H1 (cell line): ENCODE measurements at regions not wholly inside any gene's neighbourhood (a gene's known extent, or its start where the extent isn't known, plus 50 kb on each side); places are given as distances from the start of the nearest gene placed in this dataset.

ENCODE experiments used
- BRCA1 ChIP-seq: IDR thresholded peaks from 2 replicates; pipeline ENCODE4 v1.6.1; 2012; ENCODE audit warnings: low read depth, low read length, improper control_type of control experiment
- CTBP2 ChIP-seq: IDR thresholded peaks from 2 replicates; pipeline ENCODE4 v1.7.0; 2011; ENCODE audit warnings: borderline replicate concordance, mild to moderate bottlenecking, moderate library complexity, mixed read lengths, low read length; ENCODE audit not compliant: insufficient read depth, insufficient read length
- CTCF ChIP-seq, 3 experiments: IDR thresholded peaks; 1 replicate in 2 of 3; 2 replicates in 1 of 3; pipeline versions ENCODE4 v1.5.1 to v1.6.1; 2011; ENCODE audit warnings: low read length in 3 of 3, mild to moderate bottlenecking in 3 of 3, inconsistent platforms in 2 of 3, low read depth in 1 of 3, moderate library complexity in 1 of 3; ENCODE audit not compliant: insufficient read depth in 1 of 3; ENCODE audit errors: control extremely low read depth in 1 of 3
- EP300 ChIP-seq, 2 experiments: IDR thresholded peaks; 1 replicate in 1 of 2; 2 replicates in 1 of 2; pipeline ENCODE4 v1.6.1; 2011 to 2012; ENCODE audit warnings: low read depth in 2 of 2, low read length in 2 of 2, mild to moderate bottlenecking in 2 of 2, borderline replicate concordance in 1 of 2, inconsistent platforms in 1 of 2, moderate library complexity in 1 of 2
- FOSL1 ChIP-seq: IDR thresholded peaks from 2 replicates; pipeline ENCODE4 v1.6.1; 2011; ENCODE audit warnings: mild to moderate bottlenecking, low read depth, low read length, moderate library complexity; ENCODE audit not compliant: insufficient read depth
- MAX ChIP-seq: IDR thresholded peaks from 2 replicates; pipeline ENCODE4 v1.6.1; 2012; ENCODE audit warnings: inconsistent platforms
- POLR2A ChIP-seq, 2 experiments: IDR thresholded peaks; 1 replicate in 1 of 2; 2 replicates in 1 of 2; pipeline ENCODE4 v1.6.1; 2011; ENCODE audit warnings: low read depth in 2 of 2, low read length in 2 of 2, mild to moderate bottlenecking in 2 of 2; ENCODE audit errors: control extremely low read depth in 1 of 2
- RAD21 ChIP-seq, 2 experiments: IDR thresholded peaks in 1 of 2; conservative IDR thresholded peaks in 1 of 2; 2 replicates each; pipeline ENCODE4 v1.6.1; 2011; ENCODE audit warnings: low read depth in 2 of 2, low read length in 2 of 2, improper control_type of control experiment in 1 of 2, inconsistent platforms in 1 of 2, mild to moderate bottlenecking in 1 of 2, moderate library complexity in 1 of 2
- SAP30 ChIP-seq: fragments of 300-600 bp; sonication (generic); IDR thresholded peaks from 2 replicates; pipeline ENCODE4 v1.7.1; 2012; ENCODE audit warnings: low read length, moderate library complexity, mild to moderate bottlenecking, inconsistent platforms; ENCODE audit not compliant: insufficient read depth, insufficient replicate concordance
- SP2 ChIP-seq: IDR thresholded peaks from 2 replicates; pipeline ENCODE4 v1.6.1; 2012; ENCODE audit warnings: mild to moderate bottlenecking, low read length, inconsistent platforms
- SP4 ChIP-seq: IDR thresholded peaks from 2 replicates; pipeline ENCODE4 v1.6.1; 2012; ENCODE audit warnings: low read length, inconsistent platforms
- TEAD4 ChIP-seq: IDR thresholded peaks from 2 replicates; pipeline ENCODE4 v1.6.1; 2012; ENCODE audit warnings: low read depth, low read length, inconsistent platforms, mixed read lengths
- ZNF274 ChIP-seq: IDR thresholded peaks from 2 replicates; pipeline ENCODE4 v1.7.0; 2012; ENCODE audit warnings: low read length, borderline replicate concordance; ENCODE audit errors: extremely low read depth

GRCh38 chr14:97773598-97773997, 976.4 kb downstream of the VRK1 start:
- TF ChIP-seq FOSL1: no peak
- TF ChIP-seq EP300 (IDR thresholded peaks at IDR 0.05; ENCODE audit: borderline replicate concordance in 1 of 2, low read depth in 2 of 2, low read length in 2 of 2): no peak
- TF ChIP-seq CTCF (IDR thresholded peaks at IDR 0.05; ENCODE audit: control extremely low read depth in 1 of 3, insufficient read depth in 1 of 3, low read depth in 1 of 3, low read length in 3 of 3): no peak
- no peak for TF ChIP-seq TEAD4
- TF ChIP-seq POLR2A (IDR thresholded peaks at IDR 0.05; ENCODE audit: control extremely low read depth in 1 of 2, low read depth in 2 of 2, low read length in 2 of 2): no peak
- TF ChIP-seq MAX: no peak
- TF ChIP-seq RAD21 (IDR thresholded peaks at IDR 0.05 in 1 of 2, conservative IDR thresholded peaks at IDR 0.05 in 1 of 2; ENCODE audit: low read depth in 2 of 2, low read length in 2 of 2): no peak
- TF ChIP-seq BRCA1: no peak
- no peak for TF ChIP-seq CTBP2
- no peak for TF ChIP-seq SP4
- TF ChIP-seq ZNF274: no peak
- TF ChIP-seq SAP30: no peak
- TF ChIP-seq SP2: no peak
